Right ventricle myocardium inferior (tissue), 1 donor: ENCODE measurements at regions not wholly inside any gene's neighbourhood (a gene's known extent, or its start where the extent isn't known, plus 50 kb on each side); places are given as distances from the start of the nearest gene placed in this dataset.
A peak's percentile ranks its signal among the peaks of the same experiment; 100 is the strongest.

Experiments
- ATAC-seq: fragments of 200-7000 bp; cut with Tn5 transposase; one replicate; pipeline ENCODE4 v1.9.1; 2020; ENCODE audit warnings: mild to moderate bottlenecking, moderate library complexity
- DNase-seq: peaks from one replicate; pipeline ENCODE4 v3.0.0; 2021; ENCODE audit errors: missing footprints
- intact Hi-C: fragments of 100-400 bp; cut with DNase I; formaldehyde crosslinking; loops from one replicate; pipeline ENCODE4 v1.11.0; 2022
- donor health status: DM: no; HTN: yes; CAD: no; lungs with severe emphysema.

DNA sequence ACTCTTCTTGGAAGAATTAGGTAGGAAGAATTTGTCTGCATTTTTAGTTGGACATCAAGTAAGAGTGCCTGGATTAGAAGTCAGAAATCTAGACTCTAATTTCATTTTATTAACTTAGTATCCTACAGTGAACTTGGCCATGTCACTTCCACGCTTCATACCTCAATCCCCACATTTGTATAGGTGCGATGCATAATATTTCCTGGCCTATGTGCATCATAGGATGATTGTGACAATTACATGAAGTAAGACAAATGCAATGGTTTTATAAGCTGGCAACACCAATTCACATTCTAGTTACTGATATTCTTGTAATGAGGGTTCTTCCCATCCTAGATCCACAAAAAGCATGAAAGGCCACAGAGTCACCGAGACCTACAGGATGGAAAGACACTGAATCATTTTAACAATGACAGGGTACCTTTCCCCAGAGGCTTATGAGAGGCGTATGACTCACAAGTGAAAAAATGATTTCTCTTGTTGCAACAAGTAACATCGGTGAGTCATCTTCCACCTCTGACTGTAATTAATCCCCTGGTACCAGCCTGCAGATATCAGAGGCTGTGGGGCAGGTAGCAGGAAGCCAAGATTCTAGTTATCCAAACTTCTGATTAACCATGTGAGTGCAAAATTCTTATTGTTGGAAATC, 56.0 kb upstream of the OR5AK2 start:
- ATAC-seq: no peak
- intact Hi-C loops: no loop called here
- no peak for DNase-seq

DNA sequence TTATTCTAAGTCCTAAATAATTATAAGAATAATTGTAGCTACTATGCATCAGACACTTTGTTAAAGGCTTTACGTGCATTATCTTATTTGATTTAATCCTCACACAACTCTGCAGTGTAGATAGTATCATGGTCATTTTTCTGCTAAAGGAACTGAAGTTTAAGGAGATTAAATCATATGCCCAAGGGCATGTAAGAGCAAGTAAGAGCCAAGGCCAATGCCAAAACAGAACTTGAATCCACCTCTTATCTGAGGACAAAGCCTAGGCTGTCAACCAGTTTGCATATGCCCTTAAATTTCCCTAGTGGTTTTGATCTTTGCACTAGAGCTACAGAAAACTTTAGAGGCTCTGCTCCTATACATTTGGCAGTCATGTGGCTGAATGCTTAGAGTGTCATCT, 65.6 kb upstream of the OR5AK2 start:
- ATAC-seq (no peak), DNase-seq (no peak)
- intact Hi-C loops: no loop called here

- intact Hi-C loops: no loop called here
- DNase-seq (no peak), ATAC-seq (no peak)
Measured at GRCh38 chr11:56922421-56922820, 66.3 kb upstream of the OR5AK2 start.

GRCh38 chr11:56917708-56918400, 70.9 kb upstream of the OR5AK2 start:
- intact Hi-C loops: no loop called here
- ATAC-seq (no peak), DNase-seq (no peak)

DNA sequence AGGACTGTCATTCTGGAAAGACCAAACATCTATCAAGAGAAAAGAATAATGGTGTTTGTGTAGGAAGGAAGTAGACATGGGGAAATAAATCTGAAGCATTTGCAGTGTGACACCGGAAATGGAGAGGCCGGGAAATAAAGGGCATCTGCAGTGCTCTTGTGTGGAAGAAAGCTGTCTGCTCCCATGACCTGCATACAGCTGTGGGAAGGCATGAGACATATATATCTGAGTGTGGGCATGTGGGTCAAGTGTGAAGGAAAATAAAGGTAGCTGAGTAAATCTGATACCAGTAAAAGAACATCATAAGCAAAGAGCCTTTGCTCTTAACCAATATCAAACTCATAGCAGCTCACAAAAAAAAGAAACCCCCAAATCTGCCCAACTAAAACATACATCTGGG, 72.1 kb upstream of the OR5AK2 start:
- DNase-seq (no peak), ATAC-seq (no peak)
- intact Hi-C loops: no loop called here

- DNase-seq (no peak), ATAC-seq (no peak)
- intact Hi-C loops: no loop called here
Measured at GRCh38 chr11:56916162-56916561, 72.6 kb upstream of the OR5AK2 start.

GRCh38 chr11:56911312-56911711, 77.4 kb upstream of the OR5AK2 start:
- DNase-seq: no peak
- no peak for ATAC-seq
- intact Hi-C loops: no loop called here

GRCh38 chr11:56910785-56911184, 77.9 kb upstream of the OR5AK2 start:
- intact Hi-C loops: no loop called here
- DNase-seq (no peak), ATAC-seq (no peak)

GRCh38 chr11:56910046-56910773, 78.5 kb upstream of the OR5AK2 start:
- intact Hi-C loops: no loop called here
- ATAC-seq (no peak), DNase-seq (no peak)

- intact Hi-C loops: no loop called here
- no peak for DNase-seq
- no peak for ATAC-seq
Measured at GRCh38 chr11:56909563-56909962, 79.2 kb upstream of the OR5AK2 start.

DNA sequence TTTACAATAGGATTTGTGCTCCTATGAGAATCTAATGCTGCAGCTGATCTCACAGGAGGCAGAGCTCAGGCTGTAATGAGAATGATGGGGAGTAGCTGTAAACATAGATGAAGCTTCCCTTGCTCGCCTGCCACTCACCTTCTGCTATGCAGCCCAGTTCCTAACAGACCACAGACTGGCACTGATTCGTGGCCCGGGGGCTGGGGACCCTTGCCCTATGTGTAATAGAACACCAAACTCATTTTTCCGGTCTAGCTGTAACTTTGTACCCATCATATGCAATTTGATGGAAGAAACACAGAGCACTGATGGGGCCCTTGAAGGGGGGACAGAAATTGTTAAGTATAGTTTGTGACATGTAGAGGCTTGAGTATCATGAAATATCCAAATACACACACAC, 79.6 kb upstream of the OR5AK2 start:
- DNase-seq (peak; percentile 70), ATAC-seq (no peak)
- intact Hi-C loops: no loop called here

GRCh38 chr11:56906683-56907148, 82.0 kb upstream of the OR5AK2 start:
- ATAC-seq: no peak
- no peak for DNase-seq
- intact Hi-C loops: no loop called here

DNA sequence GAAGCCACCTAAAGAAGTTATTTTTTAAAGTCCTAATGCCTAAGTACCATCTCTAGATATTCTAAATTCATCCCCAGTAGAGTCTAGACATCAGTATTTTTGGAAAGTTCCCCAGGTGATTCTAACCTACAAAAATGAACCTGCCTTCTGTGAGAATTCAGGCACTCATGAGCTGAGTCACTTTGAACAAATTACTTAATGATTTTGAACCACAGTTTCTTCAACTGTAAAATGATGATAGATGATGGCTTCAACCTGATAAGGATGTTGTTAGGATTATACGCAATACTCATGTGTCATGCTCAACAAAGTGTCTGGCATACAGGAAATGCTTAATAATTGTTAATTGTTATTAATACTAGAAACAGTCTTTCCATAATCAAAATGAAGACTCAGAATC, 82.8 kb upstream of the OR5AK2 start:
- DNase-seq (no peak), ATAC-seq (no peak)
- intact Hi-C loops: no loop called here

GRCh38 chr11:56905442-56905841, 83.3 kb upstream of the OR5AK2 start:
- intact Hi-C loops: no loop called here
- ATAC-seq: no peak
- DNase-seq: no peak

DNA sequence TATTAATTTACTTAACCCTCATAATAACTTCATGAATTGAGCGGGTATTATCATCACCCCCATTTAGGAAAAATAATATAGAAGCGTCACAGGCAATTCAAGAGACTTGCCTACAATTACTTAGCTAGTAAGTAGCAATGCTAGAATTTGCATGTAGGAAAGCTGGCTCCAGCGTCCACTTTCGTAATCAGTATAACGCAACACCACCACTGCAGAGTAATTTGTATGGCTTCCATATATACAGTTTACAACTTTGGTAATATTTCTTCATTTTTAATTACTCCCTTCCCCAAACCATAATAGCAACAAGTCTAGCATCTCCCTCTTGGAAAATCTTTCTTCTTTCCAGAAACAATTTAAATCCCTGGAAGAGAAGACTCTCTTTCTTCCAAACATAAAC, 89.9 kb upstream of the OR5AK2 start:
- no peak for DNase-seq
- intact Hi-C loops: no loop called here
- no peak for ATAC-seq

DNA sequence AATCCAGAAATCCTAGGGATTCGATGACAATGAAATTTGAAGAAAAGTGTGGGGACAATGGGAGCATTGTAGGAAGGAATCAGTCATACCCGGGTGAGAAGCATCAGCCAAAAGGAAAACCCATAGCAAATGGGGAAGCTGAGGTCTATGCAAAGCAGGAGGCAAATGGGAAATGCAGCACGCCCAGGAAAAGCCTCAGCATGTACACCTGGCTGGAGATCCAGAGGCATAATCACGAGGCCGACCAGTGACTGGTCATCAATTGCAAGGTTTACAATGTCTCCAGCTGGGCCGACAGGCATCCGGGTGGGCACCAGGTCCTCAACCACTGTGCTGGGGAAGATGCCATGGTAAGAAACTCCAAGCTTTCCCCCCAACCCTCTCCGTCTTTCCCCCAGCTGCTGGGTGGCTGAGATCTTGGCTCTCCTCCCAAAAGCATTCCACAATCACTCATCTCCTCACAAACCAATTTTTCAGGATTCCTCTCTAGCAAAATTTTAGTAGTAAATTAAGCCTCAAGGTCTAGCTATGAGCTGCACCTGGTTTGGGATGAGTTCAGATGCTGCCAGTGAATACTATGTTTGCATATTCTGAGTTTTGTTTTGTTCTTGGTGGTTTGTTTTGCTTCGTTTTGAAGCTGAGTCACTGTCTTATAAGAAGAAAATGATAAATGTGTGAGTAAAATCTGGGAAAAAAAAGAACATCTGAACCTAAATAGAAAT, 98.0 kb upstream of the OR5AK2 start:
- intact Hi-C loops: no loop called here
- DNase-seq (no peak), ATAC-seq (no peak)

DNA sequence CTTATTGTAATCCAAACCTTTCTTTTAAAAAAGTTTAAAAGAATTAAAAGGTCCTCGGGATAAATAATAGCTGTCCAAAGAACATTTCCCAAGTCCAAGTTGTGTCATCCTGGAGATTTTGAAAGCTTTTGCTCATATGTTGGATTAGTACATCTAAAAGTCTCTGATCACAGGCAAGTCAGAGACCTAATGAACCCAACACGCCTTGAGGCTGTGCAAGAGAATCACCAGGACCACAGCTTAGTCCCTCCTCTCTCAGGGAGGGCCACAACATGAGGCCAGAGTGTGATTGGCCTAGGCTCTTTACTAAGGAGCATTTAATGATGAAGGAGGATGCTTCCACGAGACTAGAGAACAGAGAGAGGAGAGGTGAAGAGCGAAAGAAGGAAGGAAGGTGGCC, 98.7 kb upstream of the OR5AK2 start:
- DNase-seq (no peak), ATAC-seq (no peak)
- intact Hi-C loops: no loop called here

- ATAC-seq (no peak), DNase-seq (no peak)
- intact Hi-C loops: no loop called here
Measured at GRCh38 chr11:56887940-56888339, 100.8 kb upstream of the OR5AK2 start.

- intact Hi-C loops: no loop called here
- ATAC-seq: no peak
- no peak for DNase-seq
Measured at GRCh38 chr11:56886455-56886854, 102.3 kb upstream of the OR5AK2 start.

GRCh38 chr11:56885854-56886253, 102.9 kb upstream of the OR5AK2 start:
- intact Hi-C loops: no loop called here
- DNase-seq: no peak
- ATAC-seq: no peak
